Renal pelvis (tissue), 1 donor: ENCODE measurements at regions not wholly inside any gene's neighbourhood (a gene's known extent, or its start where the extent isn't known, plus 50 kb on each side); places are given as distances from the start of the nearest gene placed in this dataset.

Source experiments
- DNase-seq: peaks from one replicate; pipeline ENCODE4 v3.0.0-alpha.2; 2013

DNA sequence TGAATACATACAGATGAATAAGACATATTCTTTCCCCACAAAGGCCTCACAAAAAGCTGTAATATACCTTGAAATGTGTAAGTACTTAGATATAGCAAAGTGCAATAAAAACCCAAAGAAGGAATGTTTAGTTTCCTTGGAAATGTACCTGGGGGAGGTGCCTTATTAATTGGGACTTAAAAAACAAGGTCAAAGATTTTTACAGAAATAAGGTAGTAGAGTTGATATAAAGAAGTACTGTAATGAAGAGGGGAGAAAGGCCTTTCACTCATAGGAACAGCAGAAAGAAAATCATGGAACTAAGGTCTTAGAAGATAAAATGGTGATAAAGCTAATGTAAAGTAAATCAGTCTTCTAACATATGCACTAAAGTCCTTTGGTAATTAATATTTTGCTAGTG, 153.9 kb upstream of the B3GALT2 start:
- no peak for DNase-seq

DNA sequence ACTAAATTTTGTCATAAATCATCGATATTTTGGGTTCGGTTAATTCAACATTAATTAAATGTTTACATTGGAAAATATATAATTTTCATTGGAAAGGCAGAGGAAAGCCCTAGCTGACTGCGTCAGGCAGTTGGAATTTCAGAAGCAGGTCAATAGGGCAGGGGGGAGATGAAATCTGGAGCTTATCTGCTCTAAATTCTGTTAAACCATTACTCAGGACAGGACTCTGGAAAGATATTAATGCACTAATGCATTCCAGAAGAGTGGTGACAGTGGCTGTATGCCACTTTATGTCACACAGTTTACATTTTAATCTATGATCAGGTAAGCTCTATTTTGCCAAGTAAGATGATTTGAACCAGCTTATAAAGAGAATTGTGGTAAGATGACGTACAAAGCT, 153.0 kb upstream of the B3GALT2 start:
- no peak for DNase-seq

DNA sequence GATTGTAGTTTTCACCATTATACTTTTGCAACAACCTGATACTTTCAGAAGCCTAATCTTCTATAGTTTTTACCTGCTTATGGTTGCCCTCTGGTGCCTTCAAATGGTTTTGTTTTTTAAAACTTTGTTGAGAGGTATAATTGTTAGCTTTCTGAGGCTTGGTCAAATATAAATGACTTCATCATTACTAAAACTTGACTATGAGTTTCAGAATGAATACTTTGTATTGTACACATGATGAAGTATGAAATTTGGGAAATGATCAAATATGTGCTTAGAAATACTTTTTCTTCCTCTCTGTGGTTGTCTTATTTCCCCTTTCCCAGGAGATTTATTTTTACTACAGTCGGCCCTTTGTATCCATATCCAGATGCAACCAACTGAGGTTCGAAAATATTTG, 151.8 kb upstream of the B3GALT2 start:
- no peak for DNase-seq

DNA sequence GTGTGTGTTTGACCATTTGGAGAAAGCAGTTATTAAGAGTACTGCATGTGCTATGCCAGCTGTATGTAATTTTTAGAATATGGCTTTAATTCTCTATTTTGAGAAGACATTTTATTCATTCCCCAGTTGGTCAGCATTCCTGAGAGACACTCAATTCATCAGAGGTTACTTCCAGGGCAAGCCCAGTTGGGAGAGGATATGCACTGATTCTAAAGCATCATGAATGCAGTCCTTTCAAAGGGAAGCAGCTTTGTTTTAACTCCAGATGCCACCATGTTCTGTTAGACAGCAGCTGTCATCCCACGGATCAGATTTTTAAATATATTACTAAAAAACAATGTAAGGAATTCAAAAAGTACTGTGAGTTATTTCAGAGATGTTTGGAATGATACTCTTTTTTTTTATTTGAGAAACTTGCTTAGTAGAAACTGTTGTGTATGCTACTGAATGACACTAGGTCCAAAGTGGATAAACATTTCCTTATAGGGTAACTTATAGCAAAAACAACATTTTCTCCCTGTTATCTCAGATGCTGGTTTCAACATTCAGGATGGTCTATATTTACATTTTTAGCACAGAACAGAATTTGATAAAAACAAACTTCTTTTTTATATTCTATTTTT, 149.5 kb upstream of the B3GALT2 start:
- DNase-seq, result no peak

DNA sequence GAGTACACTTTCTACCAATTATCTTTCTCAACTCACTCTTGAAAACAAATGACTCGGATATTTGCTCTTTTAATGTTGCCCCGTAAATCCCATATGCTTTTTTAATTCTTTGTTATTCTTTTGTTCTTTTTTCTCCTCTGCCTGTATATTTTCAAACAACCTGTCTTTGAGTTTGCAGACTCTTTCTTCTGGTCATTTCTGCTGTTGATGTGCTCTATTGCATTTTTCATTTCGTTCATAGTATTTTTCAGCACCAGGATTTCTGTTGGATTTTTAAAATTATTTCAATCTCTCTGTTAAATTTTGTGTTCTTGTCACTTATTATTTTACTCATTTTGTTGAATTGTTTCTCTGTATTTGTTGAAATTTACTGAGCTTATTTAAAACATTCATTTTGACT, 146.8 kb upstream of the B3GALT2 start:
- no peak for DNase-seq

DNA sequence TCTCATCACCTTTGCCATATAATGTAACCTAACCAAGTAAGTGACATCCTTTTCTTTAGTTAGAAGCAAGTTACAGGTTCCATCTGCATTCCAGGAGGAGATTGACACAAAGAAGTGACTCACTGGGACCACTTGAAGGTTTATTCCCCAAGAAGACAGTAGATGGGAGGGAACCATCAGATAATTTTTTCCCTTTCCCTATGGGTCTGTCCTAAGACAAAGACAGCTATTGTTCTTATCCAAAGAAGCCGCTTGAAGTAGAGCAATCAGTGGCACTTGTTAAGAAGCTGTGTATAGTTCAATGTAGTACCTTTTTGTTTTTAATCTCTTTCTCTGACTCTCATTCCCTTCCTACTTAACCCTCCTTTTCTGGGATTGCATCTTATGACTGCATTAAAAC, 139.9 kb upstream of the B3GALT2 start:
- DNase-seq, result no peak

DNA sequence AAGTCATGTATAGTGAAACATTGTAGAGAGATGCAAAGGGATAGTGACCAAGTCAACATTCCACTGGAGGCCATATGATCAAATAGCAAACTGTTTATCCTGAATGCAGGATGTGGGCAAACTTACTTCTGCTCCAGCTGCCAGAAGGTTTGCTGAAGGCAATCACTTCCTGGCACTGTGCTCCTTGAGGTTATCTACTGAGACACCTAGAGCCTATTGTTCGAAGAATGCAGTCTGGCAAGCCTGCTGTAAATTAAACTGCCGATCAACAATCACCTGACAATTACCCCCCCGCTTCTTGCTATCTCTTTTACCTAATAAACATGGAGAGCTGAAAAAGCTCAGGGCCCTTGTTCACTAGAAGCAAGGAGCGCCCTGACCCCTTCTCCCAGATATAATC, 139.4 kb upstream of the B3GALT2 start:
- no peak for DNase-seq

DNA sequence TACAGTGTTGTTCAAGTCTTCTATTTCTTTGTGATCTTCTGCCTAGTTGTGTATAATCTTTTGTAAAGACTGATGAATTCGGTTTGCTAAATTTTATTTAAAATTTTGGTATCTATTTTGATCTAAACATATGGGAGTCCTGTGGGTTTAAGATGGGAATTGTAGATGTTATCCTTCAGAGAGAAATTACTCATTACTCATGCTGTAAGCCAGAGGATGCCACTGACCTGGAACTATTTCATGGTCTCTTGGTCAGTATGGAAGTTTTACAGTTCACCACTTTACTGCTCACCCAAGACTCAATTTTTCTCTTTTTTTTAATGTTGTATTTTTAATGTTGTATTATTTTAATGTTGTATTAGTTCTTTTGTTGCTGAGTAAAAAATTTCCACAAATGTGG, 138.6 kb upstream of the B3GALT2 start:
- no peak for DNase-seq

DNA sequence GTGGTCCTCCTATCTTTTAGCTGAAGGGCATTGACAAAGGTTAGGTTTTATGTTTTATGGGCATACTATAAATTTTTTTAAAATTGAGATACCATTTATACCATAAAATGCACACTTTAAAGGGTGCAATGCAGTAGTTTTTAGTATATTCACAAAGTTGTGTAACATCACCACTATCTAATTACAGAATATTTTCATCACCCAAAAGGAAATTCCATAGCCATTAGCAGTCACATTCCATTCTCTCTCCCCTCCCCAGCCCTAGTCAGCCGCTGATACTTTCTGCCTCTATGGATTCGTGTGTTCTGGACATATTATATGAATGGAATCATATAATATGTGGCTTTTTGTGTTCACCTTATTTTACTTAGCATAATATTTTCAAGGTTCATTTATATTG, 135.8 kb upstream of the B3GALT2 start:
- no peak for DNase-seq

DNA sequence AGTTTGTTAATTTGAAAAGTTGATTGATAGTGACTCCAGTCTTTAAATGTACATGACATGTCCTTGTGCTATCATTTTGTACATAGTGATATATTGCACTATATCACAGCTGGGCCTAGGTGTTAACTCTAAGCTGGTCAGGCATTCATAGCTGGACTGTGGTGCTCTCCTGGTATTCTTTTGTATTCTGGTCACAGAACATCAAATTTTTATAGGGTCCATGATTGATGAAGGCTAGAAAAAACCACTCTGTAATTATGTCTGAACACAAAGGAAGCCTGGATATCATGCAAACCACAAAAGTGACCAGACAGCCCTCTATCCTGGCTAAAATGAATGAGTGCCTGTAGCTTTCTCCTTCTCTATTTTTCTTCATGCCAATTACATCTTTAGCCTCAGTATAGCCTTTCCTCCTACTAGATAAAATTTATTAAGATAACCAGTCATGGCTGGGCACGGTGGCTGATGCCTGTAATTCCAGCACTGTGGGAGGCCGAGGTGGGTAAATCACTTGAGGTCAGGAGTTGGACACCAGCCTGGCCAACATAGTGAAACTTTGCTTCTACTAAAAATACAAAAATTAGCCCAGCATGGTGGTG, 134.9 kb upstream of the B3GALT2 start:
- no peak for DNase-seq

DNA sequence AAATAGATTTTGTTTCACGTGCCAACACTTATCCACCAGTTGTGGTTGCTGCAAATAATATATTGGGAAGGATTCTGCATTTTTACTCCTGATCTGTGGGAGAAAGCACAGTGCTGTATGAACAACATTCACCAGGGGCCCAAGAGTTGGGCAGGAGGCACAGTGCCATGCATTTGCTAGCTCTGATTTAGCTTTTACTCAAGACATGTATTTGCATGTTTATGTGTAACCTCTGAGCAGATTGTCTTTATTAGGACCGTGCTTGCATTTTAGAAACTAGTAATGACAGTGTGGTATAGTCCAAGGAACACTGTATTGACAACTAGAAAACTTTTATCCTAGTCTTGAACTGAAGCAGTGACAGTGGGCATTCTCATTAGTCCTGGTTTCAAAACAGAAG, 133.9 kb upstream of the B3GALT2 start:
- no peak for DNase-seq

DNA sequence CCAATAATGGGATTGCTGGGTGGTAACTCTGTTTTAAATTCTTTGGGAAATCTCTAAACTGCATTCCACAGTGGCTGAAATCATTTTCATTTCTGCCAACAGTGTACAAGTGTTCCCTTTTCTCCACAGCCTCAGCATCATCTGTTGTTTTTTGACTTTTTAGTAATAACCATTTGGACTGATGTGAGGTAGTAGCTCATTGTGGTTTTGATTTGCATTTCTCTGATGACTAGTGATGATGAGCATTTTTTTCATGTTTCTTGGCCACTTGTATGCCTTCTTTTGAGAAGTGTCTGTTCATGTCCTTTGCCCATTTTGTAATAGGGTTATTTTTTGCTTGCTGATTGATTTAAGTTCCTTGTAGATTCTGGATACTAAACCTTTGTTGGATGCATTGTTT, 131.9 kb upstream of the B3GALT2 start:
- DNase-seq, result no peak

DNA sequence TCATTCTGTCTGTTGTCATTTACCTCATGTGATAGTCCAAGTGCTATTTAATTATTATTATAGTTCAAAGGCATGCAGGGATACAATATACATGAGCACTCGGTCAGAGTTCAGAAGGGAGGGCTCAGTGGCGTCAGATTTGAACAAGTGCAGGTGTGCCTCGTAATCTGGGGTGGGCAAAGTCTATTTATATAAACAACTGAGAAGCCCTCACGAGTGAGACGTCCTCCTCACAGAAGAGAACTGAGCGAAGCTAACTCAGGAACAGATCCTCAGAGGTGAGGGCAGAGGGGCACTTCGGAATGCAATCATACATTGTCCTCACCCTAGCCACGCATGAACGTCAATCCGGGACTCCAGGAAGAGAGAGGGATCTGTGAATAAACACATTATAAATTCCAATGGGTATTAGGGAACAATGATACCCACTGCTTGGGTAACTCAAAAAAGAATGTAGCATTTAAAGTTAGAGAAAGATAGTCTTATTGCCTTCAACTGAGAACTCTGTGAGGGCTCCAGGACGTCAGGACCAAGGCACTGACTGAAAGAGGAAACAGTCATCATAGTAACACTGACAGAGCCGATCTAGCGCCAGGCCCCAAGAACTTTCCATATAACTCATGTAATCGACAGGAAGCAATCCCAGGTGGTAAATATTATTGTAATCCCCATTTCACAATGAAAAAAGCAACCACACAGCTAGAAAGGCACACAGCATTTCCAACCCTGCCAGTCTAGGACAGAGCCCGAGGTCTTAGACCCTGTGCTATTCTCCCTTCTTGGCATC, 127.1 kb upstream of the B3GALT2 start:
- DNase-seq, result no peak

DNA sequence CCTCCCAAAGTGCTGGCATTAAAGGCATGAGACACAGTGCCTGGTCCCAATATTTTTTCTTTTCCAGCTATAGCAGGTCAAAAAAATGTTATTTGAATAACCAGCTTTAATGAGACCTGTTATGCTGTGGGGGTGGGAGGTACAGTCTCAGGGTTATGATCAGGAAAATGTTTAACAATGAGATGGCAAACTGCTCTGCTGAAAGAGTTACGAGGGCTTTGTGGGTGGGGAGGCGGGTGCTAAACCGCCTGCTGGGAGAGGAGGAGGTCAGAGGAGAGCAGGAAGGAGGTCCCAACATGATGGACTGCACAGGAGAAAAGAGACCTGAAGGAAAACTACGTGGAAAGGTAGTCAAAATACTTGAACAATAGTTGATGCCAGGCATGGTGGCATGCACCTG, 126.0 kb upstream of the B3GALT2 start:
- DNase-seq, result no peak

DNA sequence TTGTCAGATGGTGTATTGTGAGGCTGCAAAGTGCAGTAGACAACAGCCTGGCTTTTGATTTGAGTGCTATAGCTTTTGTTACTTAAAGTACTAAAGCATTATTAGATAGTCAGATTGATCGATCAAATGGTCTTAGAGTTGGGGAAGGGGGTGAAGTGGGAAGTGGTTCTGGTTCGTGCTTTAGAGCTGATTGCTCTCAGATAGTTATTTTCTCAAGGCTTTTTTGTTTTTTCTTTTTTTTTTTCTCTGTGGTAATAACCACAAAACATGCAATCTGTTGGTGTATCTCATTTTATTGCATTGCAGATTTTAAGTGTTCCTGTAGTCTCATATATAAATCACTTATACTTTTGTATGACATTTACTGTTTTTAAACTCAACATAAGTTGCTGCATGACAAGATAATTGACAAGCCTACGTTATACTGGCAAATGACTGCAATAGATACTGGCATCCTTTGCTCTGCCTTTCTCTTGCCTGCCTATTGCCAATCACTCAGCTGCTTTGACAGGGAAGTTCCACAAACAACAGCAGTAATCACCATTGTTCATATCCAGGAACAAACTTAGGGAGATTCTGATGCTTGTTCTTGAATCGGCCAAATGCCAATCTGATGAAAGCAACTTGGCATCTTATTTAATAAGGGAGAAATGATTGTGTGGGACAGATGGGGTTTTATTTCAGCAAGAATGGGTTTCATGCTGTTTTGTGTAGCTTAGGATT, 125.0 kb upstream of the B3GALT2 start:
- DNase-seq, result no peak

DNA sequence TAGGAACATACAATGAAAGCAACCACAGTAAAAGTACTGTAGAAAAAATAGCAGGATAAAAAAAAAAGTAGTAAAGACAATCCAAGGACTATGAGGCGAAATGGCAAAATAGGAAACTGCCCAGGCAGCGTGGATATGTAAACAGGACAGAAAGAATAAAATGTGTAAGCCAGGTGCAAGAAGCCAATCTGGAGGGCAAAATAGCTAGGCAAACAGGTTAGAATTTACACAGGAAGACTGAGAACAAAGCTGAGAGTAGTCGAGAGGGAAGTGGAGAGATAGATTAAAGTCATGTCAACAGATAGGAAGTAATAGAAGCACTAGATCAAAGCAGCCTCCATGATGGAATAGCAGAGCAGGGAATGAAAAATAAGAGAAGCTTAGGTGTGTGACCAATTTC, 124.2 kb upstream of the B3GALT2 start:
- no peak for DNase-seq

DNA sequence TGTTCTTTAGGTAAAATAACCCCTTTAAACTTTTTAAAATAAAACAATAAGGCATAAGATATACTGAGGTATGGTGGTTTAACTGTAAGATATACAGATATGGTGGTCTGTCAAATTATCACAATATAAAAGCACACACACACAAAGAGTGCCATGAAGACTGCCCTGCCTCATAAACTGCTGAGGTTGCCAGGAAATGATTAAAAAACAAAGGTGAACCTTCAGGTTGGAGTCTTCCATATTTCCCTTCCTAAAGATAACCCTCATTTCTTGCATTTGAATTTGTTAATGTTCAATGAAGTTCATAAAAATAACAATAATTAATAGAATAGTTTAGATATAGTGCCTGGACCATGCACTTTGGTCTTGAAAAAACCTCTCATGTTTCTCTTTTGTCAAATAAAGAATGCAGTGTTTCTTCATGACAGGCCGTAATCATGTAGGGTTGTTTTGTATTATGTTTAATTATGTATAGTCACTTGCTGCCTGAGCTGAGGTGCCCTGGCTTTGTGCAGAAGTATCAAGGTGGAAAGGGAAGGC, 123.6 kb upstream of the B3GALT2 start:
- no peak for DNase-seq

DNA sequence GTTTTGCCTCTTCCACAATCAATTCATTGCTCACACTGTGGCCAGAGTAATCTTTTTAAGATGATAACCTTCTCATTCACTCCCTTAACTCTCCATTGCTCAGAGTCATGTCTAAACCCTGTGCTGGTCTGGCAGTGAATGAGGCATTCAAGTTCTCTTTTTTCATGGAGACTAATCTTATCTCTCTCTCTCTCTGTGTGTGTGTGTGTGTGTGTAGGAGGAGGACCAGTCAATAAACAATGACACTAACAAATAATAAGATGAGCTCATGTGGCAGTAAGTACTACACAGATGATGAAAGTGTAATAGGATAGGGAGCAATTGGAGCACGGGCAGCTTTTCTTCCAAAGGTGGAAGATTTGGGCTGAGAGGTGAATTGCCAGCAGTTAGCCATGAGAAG, 122.0 kb upstream of the B3GALT2 start:
- DNase-seq, result no peak

DNA sequence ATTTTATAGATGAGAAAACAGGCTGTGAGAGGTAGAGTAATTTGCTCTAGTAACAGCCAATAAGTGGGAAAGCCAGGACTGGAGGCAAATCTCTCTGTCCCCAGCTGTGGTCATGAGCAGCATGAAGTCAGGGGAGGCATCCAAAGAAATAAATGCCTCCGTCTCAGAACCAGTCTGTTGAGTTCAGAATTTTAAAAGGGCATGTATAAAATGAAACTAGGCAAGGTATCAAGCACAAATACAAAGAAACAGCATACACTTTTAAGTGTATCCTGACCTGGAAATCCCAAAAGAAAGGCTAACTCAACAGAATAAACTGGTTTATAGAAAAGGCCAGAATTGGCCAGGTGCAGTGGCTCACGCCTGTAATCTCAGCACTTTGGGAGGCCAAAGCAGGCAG, 120.0 kb upstream of the B3GALT2 start:
- DNase-seq, result no peak
